GM21390 (cell line): ENCODE measurements at regions not wholly inside any gene's neighbourhood (a gene's known extent, or its start where the extent isn't known, plus 50 kb on each side); places are given as distances from the start of the nearest gene placed in this dataset.

Source experiments
- ATAC-seq: cut with Tn5 transposase; IDR thresholded peaks from one replicate; pipeline ENCODE4 v1.9.1; 2021; ENCODE audit not compliant: unreplicated experiment

GRCh38 chrX:104310090-104310489, 55.4 kb upstream of the ESX1 start:
- ATAC-seq = no peak

- no peak for ATAC-seq
Measured at GRCh38 chrX:104309169-104309568, 54.4 kb upstream of the ESX1 start.

- no peak for ATAC-seq
Measured at GRCh38 chrX:104307341-104307740, 52.6 kb upstream of the ESX1 start.

- ATAC-seq = no peak
Measured at GRCh38 chrX:104306180-104306579, 51.4 kb upstream of the ESX1 start.
